OCI-LY3 (cell line): ENCODE measurements at regions not wholly inside any gene's neighbourhood (a gene's known extent, or its start where the extent isn't known, plus 50 kb on each side); places are given as distances from the start of the nearest gene placed in this dataset.

Source experiments
- H2AFZ ChIP-seq: fragments of 200-600, 300-600 bp; shearing (Covaris generic); 2 replicates; pipeline ENCODE4 v1.6.0; 2014; ENCODE audit warnings: antibody characterized with exemption, low read depth, low read length
- H3K27ac ChIP-seq: fragments of 200-600, 300-600 bp; sonication (generic); 2 replicates; pipeline ENCODE4 v1.5.1; 2014; ENCODE audit warnings: mild to moderate bottlenecking, low read length, moderate library complexity, mixed read lengths
- H3K27me3 ChIP-seq: fragments of 200-600, 300-600 bp; sonication (generic); 2 replicates; pipeline ENCODE4 v1.6.1; 2014; ENCODE audit warnings: low read depth, low read length, mixed read lengths
- H3K36me3 ChIP-seq: fragments of 200-600, 300-600 bp; sonication (generic); replicated peaks from 2 replicates; pipeline ENCODE3; 2014; ENCODE audit warnings: low read depth, low read length, mixed read lengths
- H3K4me1 ChIP-seq: fragments of 300-600, 200-600 bp; sonication (generic); 2 replicates; pipeline ENCODE4 v1.6.1; 2014; ENCODE audit warnings: low read length, mixed read lengths
- H3K4me2 ChIP-seq: fragments of 200-600, 300-600 bp; sonication (generic); 2 replicates; pipeline ENCODE4 v1.6.1; 2014; ENCODE audit warnings: low read length, mixed read lengths
- H3K4me3 ChIP-seq: fragments of 300-600, 200-600 bp; sonication (generic); 2 replicates; pipeline ENCODE4 v1.5.1; 2014; ENCODE audit warnings: antibody characterized with exemption, mild to moderate bottlenecking, low read length, moderate library complexity
- H3K79me2 ChIP-seq: fragments of 300-600, 200-600 bp; shearing (Covaris generic); 2 replicates; pipeline ENCODE4 v1.6.1; 2014; ENCODE audit warnings: mild to moderate bottlenecking, low read length, mixed read lengths
- H3K9ac ChIP-seq: fragments of 300-600, 200-600 bp; shearing (Covaris generic); 2 replicates; pipeline ENCODE4 v1.6.0; 2014; ENCODE audit warnings: mild to moderate bottlenecking, low read length, moderate library complexity
- H3K9me3 ChIP-seq: fragments of 200-600, 300-600 bp; shearing (Covaris generic); 2 replicates; pipeline ENCODE4 v1.6.1; 2014; ENCODE audit warnings: low read length, mixed read lengths; ENCODE audit not compliant: insufficient read depth
- H4K20me1 ChIP-seq: fragments of 200-600, 300-600 bp; sonication (generic); 2 replicates; pipeline ENCODE4 v1.6.1; 2016; ENCODE audit warnings: low read length, mixed read lengths; ENCODE audit not compliant: insufficient read depth
- CTCF ChIP-seq: fragments of 200-600, 300-600 bp; sonication (generic); IDR thresholded peaks from 2 replicates; pipeline ENCODE4 v1.5.1; 2014; ENCODE audit warnings: antibody characterized with exemption, low read length, low read depth
- EZH2phosphoT487 ChIP-seq: fragments of 200-600 bp; shearing (Covaris generic); IDR thresholded peaks from 2 replicates; pipeline ENCODE4 v1.6.1; 2018; ENCODE audit warnings: antibody characterized with exemption, mixed run types, low read depth

- Histone ChIP-seq H2AFZ (no peak overlapping the region), H4K20me1 (no peaks in the 10 kb centered on the region), H3K4me1 (peaks cover 38% of the 10 kb centered on the region), H3K36me3 (no peaks in the 10 kb centered on the region), H3K4me2 (peak overlapping the region; percentile 88), H3K9ac (no peak overlapping the region), H3K79me2 (no peaks in the 10 kb centered on the region), H3K9me3 (no peaks in the 10 kb centered on the region), H3K4me3 (no peak overlapping the region), H3K27ac (no peak overlapping the region), H3K27me3 (peaks cover 7% of the 10 kb centered on the region)
- TF ChIP-seq EZH2phosphoT487 (no peak), CTCF (no peak)
Measured at GRCh38 chr6:138656364-138657064, 117.1 kb upstream of the CCDC28A start.

GRCh38 chr6:138657065-138657425, 116.5 kb upstream of the CCDC28A start:
- Histone ChIP-seq H4K20me1 (no peaks in the 10 kb centered on the region), H3K9ac (no peak overlapping the region), H3K4me3 (no peak overlapping the region), H3K9me3 (no peaks in the 10 kb centered on the region), H3K27ac (no peak overlapping the region), H3K27me3 (peaks cover 7% of the 10 kb centered on the region), H3K79me2 (no peaks in the 10 kb centered on the region), H2AFZ (no peak overlapping the region), H3K4me1 (peaks cover 38% of the 10 kb centered on the region), H3K4me2 (no peak overlapping the region), H3K36me3 (no peaks in the 10 kb centered on the region)
- no peak for TF ChIP-seq CTCF
- no peak for TF ChIP-seq EZH2phosphoT487

- H3K79me2 ChIP-seq, result no peaks in the 10 kb centered on the region
- H3K4me2 ChIP-seq, result peak overlapping the region; percentile 6; the same call in 1 of the 2 replicates
- no peak overlapping the region for H3K9ac ChIP-seq
- H3K9me3 ChIP-seq, result no peaks in the 10 kb centered on the region
- H3K27me3 ChIP-seq, result peaks cover 7% of the 10 kb centered on the region
- no peak overlapping the region for H2AFZ ChIP-seq
- H3K36me3 ChIP-seq, result no peaks in the 10 kb centered on the region
- no peak for TF ChIP-seq EZH2phosphoT487
- TF ChIP-seq CTCF, result no peak
- no peaks in the 10 kb centered on the region for H4K20me1 ChIP-seq
- H3K4me3 ChIP-seq, result no peak overlapping the region
- H3K4me1 ChIP-seq, result peaks cover 22% of the 10 kb centered on the region
- no peak overlapping the region for H3K27ac ChIP-seq
Measured at GRCh38 chr6:138659998-138660397, 113.6 kb upstream of the CCDC28A start.

GRCh38 chr6:138662471-138662870, 111.1 kb upstream of the CCDC28A start:
- peaks cover 4% of the 10 kb centered on the region for H3K4me1 ChIP-seq
- H3K9ac ChIP-seq, result no peak overlapping the region
- H2AFZ ChIP-seq, result no peak overlapping the region
- no peaks in the 10 kb centered on the region for H4K20me1 ChIP-seq
- no peaks in the 10 kb centered on the region for H3K36me3 ChIP-seq
- no peak overlapping the region for H3K27ac ChIP-seq
- no peaks in the 10 kb centered on the region for H3K9me3 ChIP-seq
- H3K4me3 ChIP-seq, result no peak overlapping the region
- H3K79me2 ChIP-seq, result no peaks in the 10 kb centered on the region
- no peak overlapping the region for H3K4me2 ChIP-seq
- TF ChIP-seq EZH2phosphoT487 (no peak), CTCF (no peak)
- no peaks in the 10 kb centered on the region for H3K27me3 ChIP-seq
